GM18907 (cell line): ENCODE measurements at regions not wholly inside any gene's neighbourhood (a gene's known extent, or its start where the extent isn't known, plus 50 kb on each side); places are given as distances from the start of the nearest gene placed in this dataset.

Source experiments
- ATAC-seq: cut with Tn5 transposase; IDR thresholded peaks from one replicate; pipeline ENCODE4 v1.9.1; 2021; ENCODE audit warnings: mild to moderate bottlenecking, moderate library complexity; ENCODE audit not compliant: unreplicated experiment

- no peak for ATAC-seq
These were observed 292.2 kb downstream of the CDH11 start for GRCh38 chr16:64829678-64830077.

DNA sequence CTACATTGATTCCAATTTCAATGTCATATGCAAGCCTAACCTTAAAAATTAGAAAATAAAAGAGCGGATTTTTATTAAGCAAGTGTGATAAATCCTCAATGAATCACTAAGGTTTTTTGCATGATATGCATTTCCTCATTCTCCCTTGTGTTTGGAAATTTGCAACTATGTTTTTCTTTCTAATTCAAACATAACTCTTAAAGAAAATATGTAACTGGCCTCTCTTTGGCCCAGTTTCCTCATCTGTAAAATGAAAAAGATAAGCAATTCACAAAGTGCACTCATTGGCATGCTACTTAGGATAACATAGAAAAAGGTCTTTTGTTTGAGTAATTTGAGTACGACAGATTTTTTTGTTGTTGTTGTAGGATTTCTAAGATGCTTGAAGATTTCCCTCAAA, 295.5 kb downstream of the CDH11 start:
- no peak for ATAC-seq

GRCh38 chr16:64823481-64824075, 298.3 kb downstream of the CDH11 start:
- ATAC-seq, result no peak

GRCh38 chr16:64809876-64810629, 311.8 kb downstream of the CDH11 start:
- ATAC-seq, result no peak

GRCh38 chr16:64808474-64808873, 313.4 kb downstream of the CDH11 start:
- ATAC-seq, result no peak

GRCh38 chr16:64791756-64792155, 330.1 kb downstream of the CDH11 start:
- ATAC-seq, result no peak

DNA sequence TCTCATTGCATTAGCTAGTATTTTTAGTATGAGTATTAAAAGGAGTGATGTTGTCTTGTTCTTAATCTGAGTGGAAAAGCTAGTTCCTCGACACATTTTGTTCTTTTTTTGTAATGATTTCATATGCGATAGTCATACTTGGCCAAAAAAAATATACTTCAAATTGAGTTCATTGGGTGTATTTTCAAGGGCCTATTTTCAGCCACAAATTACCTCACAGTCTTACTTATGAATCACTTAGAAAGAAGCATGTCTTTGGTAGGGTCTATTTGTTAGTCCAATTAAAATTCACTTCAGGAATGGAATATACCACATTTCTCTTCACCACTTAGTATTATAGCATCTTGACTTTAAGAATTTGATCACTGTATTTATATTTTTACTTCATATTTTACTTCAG, 337.2 kb downstream of the CDH11 start:
- no peak for ATAC-seq

DNA sequence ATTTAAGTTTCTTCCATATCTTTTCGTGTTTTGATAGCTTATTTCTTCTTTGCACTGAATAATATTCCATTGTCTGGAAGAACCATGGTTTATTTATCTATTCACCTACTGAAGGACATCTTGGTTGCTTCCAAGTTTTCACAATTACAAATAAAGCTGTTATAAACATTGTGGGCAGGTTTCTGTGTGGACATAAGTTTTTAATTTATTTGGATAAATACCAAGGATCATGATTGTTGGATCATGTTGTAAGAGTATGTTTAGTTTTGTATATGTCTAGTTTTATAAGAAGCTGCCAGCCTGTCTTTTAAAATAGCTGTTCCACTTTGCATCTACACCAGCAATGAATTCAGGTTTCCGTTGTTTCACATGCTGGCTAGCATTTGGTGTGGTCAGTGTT, 339.4 kb downstream of the CDH11 start:
- ATAC-seq, result no peak

- ATAC-seq, result no peak
These were observed 341.4 kb downstream of the CDH11 start for GRCh38 chr16:64780445-64780844.

DNA sequence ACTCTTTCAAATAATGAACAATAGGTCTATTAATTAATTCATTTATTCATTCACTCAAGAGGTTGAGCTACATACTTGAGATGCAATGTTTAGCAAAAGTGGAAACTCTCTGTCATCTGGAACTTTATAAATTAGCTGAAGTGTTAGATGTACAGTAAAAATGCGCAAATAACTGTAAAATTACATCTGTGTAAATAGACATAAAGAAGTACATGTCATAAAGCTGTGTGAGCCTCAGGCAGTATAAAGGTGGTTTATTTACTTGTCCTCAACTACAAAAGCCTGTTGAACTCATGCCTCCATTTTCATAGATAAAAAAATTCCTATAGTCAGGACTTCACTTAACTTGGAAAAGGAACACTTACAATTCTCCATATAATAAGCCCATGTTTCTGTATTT, 343.1 kb downstream of the CDH11 start:
- no peak for ATAC-seq

DNA sequence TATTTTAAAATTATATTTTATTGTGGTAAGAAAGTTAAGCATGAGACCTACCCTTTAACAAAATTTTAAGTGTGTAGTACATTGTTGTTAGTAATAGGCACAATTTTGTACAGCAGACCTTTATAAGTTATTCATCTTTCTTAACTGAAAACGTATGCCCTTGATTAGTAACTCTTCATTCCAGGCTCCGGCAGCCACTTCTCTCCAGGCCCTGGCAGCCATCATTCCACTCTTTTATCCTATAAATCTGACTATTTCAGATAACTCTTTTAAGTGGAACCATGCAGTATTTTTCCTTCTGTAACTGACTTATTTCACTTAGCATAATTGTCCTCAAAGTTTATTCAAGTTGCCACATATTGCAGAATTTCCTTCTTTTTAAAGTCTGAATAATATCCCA, 348.2 kb downstream of the CDH11 start:
- ATAC-seq, result no peak

- no peak for ATAC-seq
These were observed 348.7 kb downstream of the CDH11 start for GRCh38 chr16:64773184-64773583.

GRCh38 chr16:64771273-64771672, 350.6 kb downstream of the CDH11 start:
- ATAC-seq, result no peak

DNA sequence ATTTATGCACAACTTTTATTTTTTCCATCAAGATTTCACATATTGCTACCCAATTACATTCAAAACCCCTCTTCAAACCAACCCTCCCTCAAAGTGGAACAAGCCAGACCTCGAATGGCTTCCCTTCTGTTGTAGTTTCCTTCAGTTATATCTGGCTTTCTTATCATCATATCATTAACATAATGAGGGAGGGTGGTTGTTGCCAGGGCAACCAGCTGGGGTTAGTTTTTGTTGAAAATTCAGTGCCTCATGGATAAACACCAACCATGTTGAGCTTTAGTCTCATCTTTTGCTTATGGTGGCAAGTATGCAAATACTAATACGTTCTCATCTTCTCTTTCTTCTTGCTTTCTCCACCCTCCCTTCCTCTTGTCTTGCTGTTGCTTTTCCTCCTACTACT, 359.7 kb downstream of the CDH11 start:
- no peak for ATAC-seq

DNA sequence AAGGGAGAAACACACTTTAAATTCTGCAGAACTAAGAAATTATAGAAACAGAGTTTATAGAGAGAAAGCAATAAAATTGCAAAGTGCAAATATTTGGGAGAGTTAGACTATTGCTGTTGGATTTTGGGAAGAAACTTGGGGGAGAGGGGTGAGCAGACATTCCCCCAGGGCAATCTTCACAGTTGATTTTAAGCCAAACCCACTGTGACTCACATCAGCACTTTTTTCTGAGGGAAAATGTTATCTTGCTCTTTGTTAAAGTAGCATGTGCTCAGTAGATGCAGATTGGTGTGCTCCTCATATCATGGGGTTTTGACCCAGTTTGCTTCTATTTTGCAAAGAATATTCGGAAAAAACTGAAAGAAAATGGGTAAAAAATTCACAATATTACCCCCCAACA, 367.6 kb downstream of the CDH11 start:
- ATAC-seq, result no peak

DNA sequence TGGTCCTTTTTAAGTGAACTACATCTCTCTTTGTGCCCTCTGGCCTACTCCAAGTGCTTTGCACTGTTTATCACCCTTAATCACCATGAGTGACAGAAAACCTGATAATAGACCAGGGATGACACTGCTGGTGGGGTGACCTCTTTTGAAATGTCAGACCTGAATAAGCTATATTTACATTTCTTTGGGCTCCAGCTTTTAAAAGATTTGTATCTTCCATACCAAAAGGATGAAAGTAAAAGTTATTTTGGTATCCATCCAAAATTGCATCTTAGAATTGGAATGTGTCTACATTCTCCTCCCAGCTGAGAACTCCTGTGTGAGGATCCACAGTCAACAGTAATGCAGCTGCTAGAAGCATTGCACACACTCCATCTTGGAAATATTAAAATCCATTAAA, 370.0 kb downstream of the CDH11 start:
- no peak for ATAC-seq

DNA sequence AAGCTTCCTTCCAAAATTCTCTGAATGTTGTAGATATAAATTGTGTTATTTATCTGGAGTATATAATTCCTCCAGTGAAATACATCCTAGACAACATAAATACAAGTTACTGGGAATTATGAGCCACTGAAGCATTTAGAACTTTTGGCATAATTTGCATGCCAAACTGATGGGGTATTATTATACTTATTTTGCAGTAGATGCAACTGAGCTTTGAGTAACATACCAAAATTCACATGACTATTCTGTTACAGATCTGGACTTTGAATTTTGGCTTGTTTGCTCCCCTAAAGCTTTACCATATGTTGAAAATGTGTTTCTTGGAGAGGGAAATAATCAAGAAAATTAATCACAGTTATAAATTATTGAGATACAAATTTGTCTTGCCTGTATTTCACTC, 372.5 kb downstream of the CDH11 start:
- no peak for ATAC-seq

DNA sequence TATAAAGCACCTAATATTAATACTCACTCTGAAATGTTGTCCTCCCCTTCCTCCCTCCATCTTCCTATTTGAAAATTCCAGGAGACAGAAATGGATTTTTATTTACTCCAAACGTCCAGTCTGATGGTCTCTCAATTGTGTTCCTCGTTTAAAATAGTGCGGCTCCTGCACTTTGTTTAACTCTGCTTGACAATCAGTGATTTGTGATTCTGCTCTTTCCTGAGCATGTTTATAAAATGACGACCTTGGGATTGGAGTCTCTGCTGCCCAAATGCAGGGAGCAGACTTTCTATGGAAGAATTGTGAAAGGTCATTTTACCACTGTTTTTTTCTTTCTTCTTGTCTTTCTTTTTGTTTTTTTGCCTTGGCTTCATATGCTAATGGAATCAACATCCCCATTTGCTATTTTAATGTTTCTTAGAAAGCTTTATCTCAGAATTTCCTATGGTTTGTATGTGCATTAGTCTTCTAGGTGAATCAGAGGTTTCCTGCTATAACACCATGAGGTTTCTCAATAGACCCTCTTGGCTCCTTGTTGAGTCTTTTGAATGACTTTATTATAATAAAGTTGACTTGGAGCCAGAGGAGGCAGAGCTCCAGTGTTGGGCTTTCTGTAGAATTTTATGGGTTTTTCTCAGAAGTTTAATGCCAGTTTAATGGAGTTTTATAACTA, 376.5 kb downstream of the CDH11 start:
- ATAC-seq, result no peak

GRCh38 chr16:64742455-64743223, 379.2 kb downstream of the CDH11 start:
- ATAC-seq, result no peak

DNA sequence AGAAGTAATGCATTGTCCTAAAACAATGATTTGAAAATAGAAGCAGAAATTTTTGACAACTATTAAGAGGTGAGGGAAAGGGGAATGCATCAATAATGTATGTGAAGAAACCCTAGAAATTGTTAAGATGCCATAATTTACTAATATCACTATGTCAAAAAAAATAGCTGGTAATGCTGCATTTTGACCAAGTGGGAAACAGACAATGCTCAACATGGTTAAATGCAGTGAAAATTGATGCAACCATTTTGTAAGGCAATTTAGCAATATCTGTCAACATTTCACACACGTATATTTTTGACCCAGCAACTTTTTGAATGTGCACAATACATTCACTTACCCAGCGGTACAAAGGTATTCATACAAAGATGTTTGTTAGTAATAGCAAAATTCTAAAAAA, 381.6 kb downstream of the CDH11 start:
- no peak for ATAC-seq

GRCh38 chr16:64738321-64738960, 383.4 kb downstream of the CDH11 start:
- ATAC-seq, result no peak
